Right ventricle myocardium inferior (tissue), 1 donor: ENCODE measurements at regions not wholly inside any gene's neighbourhood (a gene's known extent, or its start where the extent isn't known, plus 50 kb on each side); places are given as distances from the start of the nearest gene placed in this dataset.

Experiments used
- ATAC-seq: fragments of 200-7000 bp; cut with Tn5 transposase; one replicate; pipeline ENCODE4 v1.9.1; 2020; ENCODE audit warnings: mild to moderate bottlenecking, moderate library complexity
- DNase-seq: peaks from one replicate; pipeline ENCODE4 v3.0.0; 2021; ENCODE audit errors: missing footprints
- intact Hi-C: fragments of 100-400 bp; cut with DNase I; formaldehyde crosslinking; loops from one replicate; pipeline ENCODE4 v1.11.0; 2022
- donor health status: DM: no; HTN: yes; CAD: no; lungs with severe emphysema.

- DNase-seq (no peak), ATAC-seq (no peak)
- intact Hi-C loops, result no loop called here
Measured at GRCh38 chr2:59484673-59485072, 1068.8 kb downstream of the BCL11A start.

GRCh38 chr2:59463426-59463825 is 1090.0 kb downstream of the BCL11A start:
- intact Hi-C loops, result loop anchor here (10.0 kb wide), 1 partner anchor 1091 kb away; the partner anchor contains the start of gene BCL11A
- no peak for ATAC-seq
- no peak for DNase-seq

GRCh38 chr2:59462422-59463197 is 1090.8 kb downstream of the BCL11A start:
- ATAC-seq, result no peak
- DNase-seq, result no peak
- intact Hi-C loops, result loop anchor here (10.0 kb wide), 1 partner anchor 1092 kb away; the partner anchor contains the start of gene BCL11A

GRCh38 chr2:59461127-59461526 is 1092.3 kb downstream of the BCL11A start:
- intact Hi-C loops, result loop anchor here (10.0 kb wide), 1 partner anchor 1094 kb away; the partner anchor contains the start of gene BCL11A
- DNase-seq (no peak), ATAC-seq (no peak)

GRCh38 chr2:59458800-59459199 is 1094.7 kb downstream of the BCL11A start:
- ATAC-seq (no peak), DNase-seq (no peak)
- intact Hi-C loops, result no loop called here

GRCh38 chr2:59456285-59456684 is 1097.2 kb downstream of the BCL11A start:
- DNase-seq (no peak), ATAC-seq (no peak)
- intact Hi-C loops, result no loop called here

GRCh38 chr2:59449274-59449673 is 1104.2 kb downstream of the BCL11A start:
- no peak for ATAC-seq
- intact Hi-C loops, result no loop called here

GRCh38 chr2:59440491-59440890 is 1113.0 kb downstream of the BCL11A start:
- intact Hi-C loops, result no loop called here
- ATAC-seq, result no peak
- DNase-seq, result no peak

More at GRCh38 chr2:59449274-59449673, 1104.2 kb downstream of the BCL11A start:
- DNase-seq, result no peak

GRCh38 chr2:59435635-59436034 is 1117.8 kb downstream of the BCL11A start:
- intact Hi-C loops, result no loop called here
- ATAC-seq (no peak), DNase-seq (no peak)

GRCh38 chr2:59428940-59429339 is 1124.5 kb downstream of the BCL11A start:
- intact Hi-C loops, result no loop called here
- ATAC-seq, result no peak

GRCh38 chr2:59427980-59428379 is 1125.5 kb downstream of the BCL11A start:
- DNase-seq, result no peak
- intact Hi-C loops, result no loop called here
- ATAC-seq, result no peak

More at GRCh38 chr2:59428940-59429339, 1124.5 kb downstream of the BCL11A start:
- DNase-seq, result no peak

GRCh38 chr2:59425247-59425646 is 1128.2 kb downstream of the BCL11A start:
- intact Hi-C loops, result no loop called here
- no peak for DNase-seq
- no peak for ATAC-seq

- DNase-seq (no peak), ATAC-seq (no peak)
- intact Hi-C loops, result no loop called here
Measured at GRCh38 chr2:59413751-59414570, 1139.5 kb downstream of the BCL11A start.

GRCh38 chr2:59399126-59399525 is 1154.3 kb downstream of the BCL11A start:
- no peak for ATAC-seq
- DNase-seq, result no peak
- intact Hi-C loops, result no loop called here

- DNase-seq (no peak), ATAC-seq (no peak)
- intact Hi-C loops, result no loop called here
Measured at GRCh38 chr2:59398081-59398480, 1155.4 kb downstream of the BCL11A start.

- intact Hi-C loops, result no loop called here
- ATAC-seq (no peak), DNase-seq (no peak)
Measured at GRCh38 chr2:59395119-59395518, 1154.0 kb upstream of the FANCL start.

- intact Hi-C loops, result no loop called here
- no peak for DNase-seq
- ATAC-seq, result no peak
Measured at GRCh38 chr2:59391896-59392295, 1150.8 kb upstream of the FANCL start.

GRCh38 chr2:59390581-59390980 is 1149.5 kb upstream of the FANCL start:
- DNase-seq (no peak), ATAC-seq (no peak)
- intact Hi-C loops, result no loop called here

GRCh38 chr2:59389240-59389639 is 1148.1 kb upstream of the FANCL start:
- ATAC-seq (no peak), DNase-seq (no peak)
- intact Hi-C loops, result no loop called here

GRCh38 chr2:59385971-59386370 is 1144.8 kb upstream of the FANCL start:
- DNase-seq (peak; percentile 30), ATAC-seq (no peak)
- intact Hi-C loops, result no loop called here
